Heart left ventricle (tissue), 16 donors: ENCODE measurements at regions not wholly inside any gene's neighbourhood (a gene's known extent, or its start where the extent isn't known, plus 50 kb on each side); places are given as distances from the start of the nearest gene placed in this dataset.
"Not testable (repeated sequence)": the region's sequence is repeated elsewhere in the genome, so short reads cannot be mapped to it uniquely, and the experiment has no call there.

Experiments used
- ATAC-seq, 4 donors: fragments of 200-7000 bp; cut with Tn5 transposase; one replicate each; pipeline ENCODE4 v1.9.1; 2020 to 2022; ENCODE audit warnings: moderate library complexity in 4 of 4, mild to moderate bottlenecking in 3 of 4, moderate number of reproducible peaks in 1 of 4
- DNase-seq, 5 donors: peaks; one replicate each; pipeline ENCODE4 v3.0.0-alpha.2; 2020
- H3K27ac ChIP-seq, 12 donors: fragments of 200-600 bp; sonication (generic) in 4 of 12; one replicate each; pipeline versions ENCODE4 v1.5.0 to v1.8.0; 2016 to 2022; ENCODE audit warnings: mild to moderate bottlenecking in 2 of 12
- H3K27me3 ChIP-seq, 9 donors: fragments of 200-600 bp; sonication (generic) in 2 of 9; one replicate each; pipeline versions ENCODE4 v1.5.1 to v1.8.0; 2016 to 2022; ENCODE audit warnings: mild to moderate bottlenecking in 3 of 9
- H3K36me3 ChIP-seq, 9 donors: fragments of 200-600 bp; sonication (generic) in 2 of 9; one replicate each; pipeline versions ENCODE4 v1.5.0 to v1.8.0; 2018 to 2022; ENCODE audit warnings: mild to moderate bottlenecking in 2 of 9
- H3K4me1 ChIP-seq, 12 donors: fragments of 200-600 bp; sonication (generic) in 4 of 12; one replicate each; pipeline versions ENCODE4 v1.5.0 to v1.8.0; 2016 to 2022; ENCODE audit warnings: mild to moderate bottlenecking in 3 of 12
- H3K4me3 ChIP-seq, 12 donors: fragments of 200-600 bp; sonication (generic) in 4 of 12; one replicate each; pipeline versions ENCODE4 v1.5.0 to v1.8.0; 2017 to 2022; ENCODE audit warnings: mild to moderate bottlenecking in 9 of 12, moderate library complexity in 4 of 12
- H3K9me3 ChIP-seq, 12 donors: fragments of 200-600 bp; sonication (generic) in 4 of 12; one replicate each; pipeline versions ENCODE4 v1.5.0 to v1.8.0; 2016 to 2022; ENCODE audit warnings: mild to moderate bottlenecking in 1 of 12
- POLR2A ChIP-seq, 2 donors: fragments of 450-650 bp; IDR thresholded peaks; one replicate each; pipeline ENCODE4 v1.6.1; 2017; ENCODE audit warnings: antibody characterized with exemption in 2 of 2, mild to moderate bottlenecking in 2 of 2, moderate library complexity in 2 of 2
- WGBS, 4 donors: extraction: QIAGEN DNeasy Blood & Tissue Kit in 2 of 4; methylation state at CpG; one replicate each; pipeline versions ENCODE4 v1.1.5 to v1.1.7; 2013 to 2018; 5-methylcytosine and 5-hydroxymethylcytosine counted together
- intact Hi-C, 10 donors: fragments of 100-400 bp; cut with DNase I; formaldehyde crosslinking; loops; one replicate each; pipeline versions ENCODE4 v1.11.1 to v1.14.2; 2022
- TF ChIP-seq, protein P1 (sequence below), 12 donors: fragments of 200-600 bp; sonication (generic) in 4 of 12; IDR thresholded peaks; one replicate each; pipeline versions ENCODE4 v1.5.0 to v1.8.0; 2018 to 2022; ENCODE audit warnings: antibody characterized with exemption in 12 of 12, mild to moderate bottlenecking in 5 of 12
- donor health status: ischemic (EF 13 %, LVEDD 7.1; RV severe dilation, severe dysfunction).
- donor health status: healthy with polysubstance abuse.
- donor health status: DM: no; HTN: yes; CAD: no.
- donor health status: DM: no; HTN: no; CAD: no.
- donor health status: ischemic (EF 25% LVEDD 6.9; RV normal size, moderate dysfunction).
- donor health status: ischemic (EF 25% LVEDD 5.7; RV mildly dilated, moderate dysfunction).
- donor health status: healthy.
- donor health status: DM: yes; HTN: yes; CAD: no.
- donor health status: ischemic (EF 35%, LVEDD 5.7; RV mildly dilated, moderate dysfunction).
- donor health status: nonischemic (EF 11% LVEDD 7.7; RV severe dilation, severe dysfunction).
- donor health status: DM: yes; HTN: yes; CAD: no.
- donor health status: PGD.
- donor health status: ischemic (EF 29% LVEDD 5.4; RV normal size, mild dysfunction).
- donor health status: nonischemic (EF 23%, LVEDD 6.1; RV moderate dilation, normal function).

DNA sequence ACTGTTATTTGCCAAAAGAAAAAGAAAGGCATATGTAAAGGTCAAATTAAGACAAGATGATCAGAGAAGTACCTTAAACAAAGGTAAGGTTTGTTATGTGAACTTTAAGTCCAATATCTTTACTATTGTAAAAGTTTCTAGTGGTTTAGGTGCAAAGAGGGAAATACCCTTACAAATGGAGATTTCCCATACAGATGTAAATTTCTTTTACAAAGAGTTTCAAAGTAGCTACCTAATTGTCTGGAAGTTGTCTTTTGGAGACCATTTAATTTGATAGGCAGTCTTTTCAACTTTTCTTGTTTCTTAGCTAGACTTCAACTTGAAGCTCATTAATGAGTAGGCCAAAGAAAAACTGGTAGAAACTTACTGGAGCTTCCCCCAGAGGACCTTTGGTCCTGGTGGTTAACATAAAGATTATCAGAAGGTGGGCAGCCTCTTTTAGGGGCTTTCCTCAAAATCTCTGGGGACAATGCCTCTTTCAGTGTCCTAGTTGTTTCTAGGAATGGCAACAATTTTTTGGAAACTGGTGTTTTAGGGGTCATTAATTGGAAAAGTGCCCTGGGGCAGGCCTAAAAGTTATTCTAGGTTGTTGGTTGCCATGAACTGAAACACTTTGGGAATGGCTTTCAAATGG lies 297.3 kb downstream of the GUCY2F start:
- Histone ChIP-seq H3K4me3 (no peak overlapping the region), H3K4me1 (no peaks in the 10 kb centered on the region), H3K36me3 (no peaks in the 10 kb centered on the region), H3K9me3 (no peaks in the 10 kb centered on the region), H3K27ac (no peak overlapping the region), H3K27me3 (peaks cover 0 to 17% (median 0%) of the 10 kb centered on the region in 9 donors)
- ATAC-seq (no peak), DNase-seq (no peak)
- intact Hi-C loops: no loop called here
- TF ChIP-seq, protein P1, sequence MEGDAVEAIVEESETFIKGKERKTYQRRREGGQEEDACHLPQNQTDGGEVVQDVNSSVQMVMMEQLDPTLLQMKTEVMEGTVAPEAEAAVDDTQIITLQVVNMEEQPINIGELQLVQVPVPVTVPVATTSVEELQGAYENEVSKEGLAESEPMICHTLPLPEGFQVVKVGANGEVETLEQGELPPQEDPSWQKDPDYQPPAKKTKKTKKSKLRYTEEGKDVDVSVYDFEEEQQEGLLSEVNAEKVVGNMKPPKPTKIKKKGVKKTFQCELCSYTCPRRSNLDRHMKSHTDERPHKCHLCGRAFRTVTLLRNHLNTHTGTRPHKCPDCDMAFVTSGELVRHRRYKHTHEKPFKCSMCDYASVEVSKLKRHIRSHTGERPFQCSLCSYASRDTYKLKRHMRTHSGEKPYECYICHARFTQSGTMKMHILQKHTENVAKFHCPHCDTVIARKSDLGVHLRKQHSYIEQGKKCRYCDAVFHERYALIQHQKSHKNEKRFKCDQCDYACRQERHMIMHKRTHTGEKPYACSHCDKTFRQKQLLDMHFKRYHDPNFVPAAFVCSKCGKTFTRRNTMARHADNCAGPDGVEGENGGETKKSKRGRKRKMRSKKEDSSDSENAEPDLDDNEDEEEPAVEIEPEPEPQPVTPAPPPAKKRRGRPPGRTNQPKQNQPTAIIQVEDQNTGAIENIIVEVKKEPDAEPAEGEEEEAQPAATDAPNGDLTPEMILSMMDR (IDR thresholded peaks at IDR 0.05): no peak
- no peak for TF ChIP-seq POLR2A (IDR thresholded peaks at IDR 0.05)

DNA sequence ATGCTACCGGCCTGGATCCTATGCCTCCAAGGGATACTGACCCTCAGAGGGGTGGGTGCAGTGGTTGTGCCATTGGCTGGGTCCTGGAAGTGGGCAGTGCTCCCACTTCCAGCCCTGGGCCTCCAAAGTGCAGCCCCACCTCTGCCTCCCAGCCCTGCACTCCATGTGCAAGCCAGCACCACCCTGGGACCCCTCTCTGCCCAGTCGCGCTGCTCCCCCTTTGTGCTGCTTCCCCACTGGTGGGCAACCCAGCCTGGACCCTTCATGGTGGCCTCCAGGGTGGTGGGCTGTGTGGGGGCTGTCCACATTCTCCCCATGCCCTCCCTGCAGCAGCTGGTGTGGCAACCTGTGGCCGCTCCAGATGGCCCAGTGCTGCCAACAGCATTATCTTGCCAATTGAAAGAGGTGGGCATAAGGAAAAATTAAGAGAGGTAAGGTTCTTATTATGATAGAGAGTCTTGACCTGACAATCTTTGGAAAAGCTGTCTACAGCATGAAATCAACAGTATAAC lies 309.7 kb downstream of the GUCY2F start:
- TF ChIP-seq, protein P1 (IDR thresholded peaks at IDR 0.05): no peak
- no peak for TF ChIP-seq POLR2A (IDR thresholded peaks at IDR 0.05)
- no peak overlapping the region for H3K4me3 ChIP-seq
- peaks cover 0 to 12% (median 0%) of the 10 kb centered on the region in 12 donors for H3K9me3 ChIP-seq
- DNase-seq (no peak), ATAC-seq (no peak)
- H3K36me3 ChIP-seq: no peaks in the 10 kb centered on the region
- H3K4me1 ChIP-seq: no peaks in the 10 kb centered on the region
- H3K27me3 ChIP-seq: no peaks in the 10 kb centered on the region
- 62 to 80% (median 75%) methylated on average over 4 of the region's 4 CpGs for WGBS, 4 donors
- intact Hi-C loops: no loop called here
- H3K27ac ChIP-seq: no peak overlapping the region

DNA sequence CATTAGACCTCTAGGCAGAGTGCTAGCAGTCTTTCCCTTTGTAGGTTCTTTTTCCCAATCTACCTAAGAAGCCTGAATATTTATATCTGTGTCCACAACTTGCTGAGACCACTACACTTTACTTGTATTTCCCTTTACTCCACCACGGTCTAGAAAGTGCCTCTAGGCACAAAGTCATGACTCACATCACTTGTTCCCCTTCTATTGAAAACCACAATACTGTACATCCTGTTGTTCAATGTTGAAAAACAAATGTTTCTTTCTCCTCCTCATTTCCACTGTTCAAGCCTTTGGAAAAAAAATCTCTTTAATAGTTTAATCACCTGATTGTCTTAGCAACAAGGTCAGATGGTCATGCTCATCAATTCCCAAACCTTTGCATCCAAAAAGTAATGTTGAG lies 326.7 kb downstream of the GUCY2F start:
- Histone ChIP-seq H3K4me1 (no peaks in the 10 kb centered on the region), H3K27ac (no peak overlapping the region), H3K36me3 (no peaks in the 10 kb centered on the region), H3K27me3 (no peaks in the 10 kb centered on the region), H3K9me3 (peaks cover 0 to 20% (median 2%) of the 10 kb centered on the region in 12 donors), H3K4me3 (no peak overlapping the region)
- DNase-seq (no peak), ATAC-seq (no peak)
- 31 to 61% (median 52%) methylated on average over 1 of the region's 1 CpG for WGBS, 4 donors
- intact Hi-C loops: no loop called here
- TF ChIP-seq POLR2A (IDR thresholded peaks at IDR 0.05): no peak
- TF ChIP-seq, protein P1 (IDR thresholded peaks at IDR 0.05): no peak

DNA sequence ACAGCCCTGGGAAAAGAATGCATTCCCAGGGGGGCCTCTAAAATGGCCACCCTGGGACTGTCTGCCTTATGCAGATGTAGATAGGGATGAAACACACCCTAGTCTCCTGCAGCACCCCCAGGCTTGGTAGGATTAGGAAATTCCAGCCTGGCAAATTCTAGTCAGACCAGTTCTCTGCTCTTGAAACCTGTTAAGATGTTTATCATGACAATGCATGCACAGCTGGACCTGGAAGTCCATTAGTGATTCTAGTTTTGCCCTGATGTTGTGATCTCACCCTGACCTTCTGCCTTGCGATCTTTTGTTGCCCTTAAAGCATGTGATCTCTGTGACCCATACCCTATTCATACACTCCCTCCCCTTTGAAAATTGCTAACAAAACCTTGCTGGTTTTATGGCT lies 337.7 kb downstream of the GUCY2F start:
- H3K36me3 ChIP-seq, H3K4me3 ChIP-seq, intact Hi-C loops, ATAC-seq, H3K27ac ChIP-seq, DNase-seq, H3K27me3 ChIP-seq, H3K4me1 ChIP-seq: not testable (repeated sequence)
- 80 to 93% (median 84%) methylated on average over 1 of the region's 1 CpG for WGBS, 4 donors
- peaks cover 0 to 21% (median 0%) of the 10 kb centered on the region in 12 donors for H3K9me3 ChIP-seq

DNA sequence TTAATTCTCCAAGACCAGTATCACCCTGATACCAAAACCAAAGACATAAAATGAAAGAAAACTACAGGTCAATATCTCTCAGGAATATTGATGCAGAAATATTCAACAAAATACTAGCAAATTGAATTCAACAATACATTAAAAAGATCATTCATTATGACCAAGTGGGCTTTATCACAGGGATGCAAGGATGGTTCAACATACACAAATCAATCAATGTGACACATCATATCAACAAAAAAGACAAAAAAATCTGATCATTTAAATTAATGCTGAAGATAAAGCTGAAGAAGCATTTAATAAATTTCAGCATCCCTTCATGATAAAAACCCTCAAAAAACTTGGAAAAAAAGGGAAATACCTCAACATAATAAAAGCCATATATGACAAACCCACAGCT lies 341.4 kb downstream of the GUCY2F start:
- H3K4me1 ChIP-seq: no peaks in the 10 kb centered on the region
- H3K36me3 ChIP-seq: no peaks in the 10 kb centered on the region
- H3K27ac ChIP-seq: no peak overlapping the region
- H3K9me3 ChIP-seq: peaks cover 0 to 28% (median 1%) of the 10 kb centered on the region in 12 donors
- intact Hi-C loops: no loop called here
- ATAC-seq (no peak), DNase-seq (no peak)
- TF ChIP-seq, protein P1 (IDR thresholded peaks at IDR 0.05): no peak
- TF ChIP-seq POLR2A (IDR thresholded peaks at IDR 0.05): no peak
- no peaks in the 10 kb centered on the region for H3K27me3 ChIP-seq
- H3K4me3 ChIP-seq: no peak overlapping the region
